SKM-1 treated with dmso at 0.1 percent for 144 hours (cell line): ENCODE measurements at regions not wholly inside any gene's neighbourhood (a gene's known extent, or its start where the extent isn't known, plus 50 kb on each side); places are given as distances from the start of the nearest gene placed in this dataset.
"Not testable (repeated sequence)": the region's sequence is repeated elsewhere in the genome, so short reads cannot be mapped to it uniquely, and the experiment has no call there.

Experiments
- DNase-seq: peaks from one replicate; lab custom pipeline; 2025; ENCODE audit not compliant: unreplicated experiment; lab: John Stamatoyannopoulos, UW

GRCh38 chrX:95956745-95957144, 727.9 kb upstream of the DIAPH2 start:
- DNase-seq, result no peak

- not testable (repeated sequence) for DNase-seq
Measured at GRCh38 chrX:95973456-95974095, 711.1 kb upstream of the DIAPH2 start.

GRCh38 chrX:95974096-95974470, 710.6 kb upstream of the DIAPH2 start:
- no peak for DNase-seq

GRCh38 chrX:95974890-95975289, 709.8 kb upstream of the DIAPH2 start:
- no peak for DNase-seq

GRCh38 chrX:95995583-95995982, 689.1 kb upstream of the DIAPH2 start:
- DNase-seq, result no peak

- no peak for DNase-seq
Measured at GRCh38 chrX:95996294-95996693, 688.3 kb upstream of the DIAPH2 start.

- no peak for DNase-seq
Measured at GRCh38 chrX:96002431-96002830, 682.2 kb upstream of the DIAPH2 start.

- no peak for DNase-seq
Measured at GRCh38 chrX:96004386-96004785, 680.3 kb upstream of the DIAPH2 start.

- DNase-seq, result no peak
Measured at GRCh38 chrX:96006281-96006680, 678.4 kb upstream of the DIAPH2 start.

GRCh38 chrX:96027407-96027806, 657.2 kb upstream of the DIAPH2 start:
- no peak for DNase-seq

GRCh38 chrX:96052078-96052477, 632.6 kb upstream of the DIAPH2 start:
- no peak for DNase-seq

GRCh38 chrX:96081891-96082290, 602.8 kb upstream of the DIAPH2 start:
- no peak for DNase-seq

- DNase-seq, result no peak
Measured at GRCh38 chrX:96094616-96095015, 590.0 kb upstream of the DIAPH2 start.

- DNase-seq, result no peak
Measured at GRCh38 chrX:96098471-96098870, 586.2 kb upstream of the DIAPH2 start.

- no peak for DNase-seq
Measured at GRCh38 chrX:96102997-96103396, 581.6 kb upstream of the DIAPH2 start.

GRCh38 chrX:96112689-96113088, 572.0 kb upstream of the DIAPH2 start:
- no peak for DNase-seq

GRCh38 chrX:96126182-96126581, 558.5 kb upstream of the DIAPH2 start:
- no peak for DNase-seq

- DNase-seq, result not testable (repeated sequence)
Measured at GRCh38 chrX:96128058-96128457, 556.6 kb upstream of the DIAPH2 start.

- DNase-seq, result no peak
Measured at GRCh38 chrX:96140796-96141195, 543.8 kb upstream of the DIAPH2 start.

GRCh38 chrX:96147681-96148080, 537.0 kb upstream of the DIAPH2 start:
- no peak for DNase-seq

- no peak for DNase-seq
Measured at GRCh38 chrX:96170626-96171025, 514.0 kb upstream of the DIAPH2 start.

GRCh38 chrX:96176921-96177320, 507.7 kb upstream of the DIAPH2 start:
- no peak for DNase-seq

- DNase-seq, result no peak
Measured at GRCh38 chrX:96181605-96182004, 503.0 kb upstream of the DIAPH2 start.
